Endodermal cell (in vitro differentiated cells): ENCODE measurements at regions not wholly inside any gene's neighbourhood (a gene's known extent, or its start where the extent isn't known, plus 50 kb on each side); places are given as distances from the start of the nearest gene placed in this dataset.

Experiments
- DNase-seq: peaks from one replicate; pipeline ENCODE4 v3.0.0-alpha.2; 2017
- H3K27ac ChIP-seq: 2 replicates; pipeline ENCODE4 v1.5.1; 2013; ENCODE audit warnings: mild to moderate bottlenecking, low read depth, low read length, moderate library complexity
- H3K27me3 ChIP-seq: 2 replicates; pipeline ENCODE4 v1.6.1; 2013; ENCODE audit warnings: mild to moderate bottlenecking, low read length, moderate library complexity; ENCODE audit not compliant: insufficient read depth, control insufficient read depth, poor library complexity, severe bottlenecking
- H3K36me3 ChIP-seq: 2 replicates; pipeline ENCODE4 v1.7.0; 2013; ENCODE audit warnings: mild to moderate bottlenecking, low read length, moderate library complexity; ENCODE audit not compliant: control insufficient read depth, insufficient read depth
- H3K4me1 ChIP-seq: one replicate; pipeline ENCODE4 v1.7.0; 2013; ENCODE audit warnings: low read length; ENCODE audit not compliant: control insufficient read depth, insufficient read depth
- H3K4me3 ChIP-seq: 2 replicates; pipeline ENCODE4 v1.5.1; 2013; ENCODE audit warnings: mild to moderate bottlenecking, low read length, moderate library complexity
- H3K9ac ChIP-seq: 2 replicates; pipeline ENCODE4 v1.6.1; 2013; ENCODE audit warnings: mild to moderate bottlenecking, low read length, moderate library complexity; ENCODE audit not compliant: poor library complexity, severe bottlenecking; ENCODE audit errors: extremely low read depth
- H3K9me3 ChIP-seq: 2 replicates; pipeline ENCODE4 v1.6.1; 2013; ENCODE audit warnings: mild to moderate bottlenecking, low read length, moderate library complexity; ENCODE audit not compliant: control insufficient read depth
- H3K27ac Mint-ChIP-seq: 2 replicates; pipeline ENCODE4 v1.8.0; 2020; ENCODE audit warnings: mixed read lengths
- H3K27me3 Mint-ChIP-seq: 2 replicates; pipeline ENCODE4 v1.8.0; 2021; ENCODE audit warnings: mild to moderate bottlenecking, mixed read lengths; ENCODE audit not compliant: insufficient read depth
- H3K36me3 Mint-ChIP-seq: 2 replicates; pipeline ENCODE4 v1.8.0; 2020; ENCODE audit warnings: low read depth, mixed read lengths
- H3K4me1 Mint-ChIP-seq: 2 replicates; pipeline ENCODE4 v1.8.0; 2020; ENCODE audit warnings: mixed read lengths
- H3K4me3 Mint-ChIP-seq: 2 replicates; pipeline ENCODE4 v1.8.0; 2020; ENCODE audit warnings: mild to moderate bottlenecking, moderate library complexity, mixed read lengths
- H3K9me3 Mint-ChIP-seq: 2 replicates; pipeline ENCODE4 v1.8.0; 2020; ENCODE audit warnings: mild to moderate bottlenecking, mixed read lengths
- CTCF ChIP-seq: fragments of 200-600 bp; sonication (generic); conservative IDR thresholded peaks from 2 replicates; pipeline ENCODE4 v1.5.0; 2021; ENCODE audit warnings: antibody characterized with exemption, mild to moderate bottlenecking
- WGBS, 2 experiments: methylation state at CpG; one replicate each; pipeline versions ENCODE4 v1.1.5 to v1.1.7; 2013; ENCODE audit warnings: missing lambda C conversion rate in 2 of 2, mixed read lengths in 1 of 2; ENCODE audit not compliant: insufficient coverage in 1 of 2, insufficient read length in 1 of 2; 5-methylcytosine and 5-hydroxymethylcytosine counted together

- Histone ChIP-seq H3K9ac (no peak overlapping the region), H3K9me3 (no peaks in the 10 kb centered on the region), H3K27ac (no peak overlapping the region), H3K4me1 (peaks cover 5% of the 10 kb centered on the region), H3K4me3 (no peak overlapping the region), H3K27me3 (no peaks in the 10 kb centered on the region), H3K36me3 (no peaks in the 10 kb centered on the region)
- no peak for TF ChIP-seq CTCF
- Mint-ChIP-seq H3K4me3 (no peak overlapping the region), H3K4me1 (peaks cover 47% of the 10 kb centered on the region), H3K27me3 (no peaks in the 10 kb centered on the region), H3K36me3 (no peaks in the 10 kb centered on the region), H3K27ac (no peak overlapping the region), H3K9me3 (no peaks in the 10 kb centered on the region)
- WGBS, 2 experiments: 87 to 100% methylated on average over 3 to 4 of the region's 6 CpGs
- DNase-seq: no peak
These were observed 1235.3 kb upstream of the ZEB2 start for GRCh38 chr2:145755019-145755837.

GRCh38 chr2:145753966-145754365 lies 1234.0 kb upstream of the ZEB2 start:
- H3K9me3 Mint-ChIP-seq: no peaks in the 10 kb centered on the region

GRCh38 chr2:145753041-145753608 lies 1233.2 kb upstream of the ZEB2 start:
- H3K9me3 ChIP-seq: no peaks in the 10 kb centered on the region
- H3K4me1 ChIP-seq: no peaks in the 10 kb centered on the region
- no peak for DNase-seq
- Mint-ChIP-seq H3K27me3 (no peaks in the 10 kb centered on the region), H3K9me3 (no peaks in the 10 kb centered on the region), H3K27ac (no peak overlapping the region), H3K4me1 (peaks cover 29% of the 10 kb centered on the region), H3K36me3 (no peaks in the 10 kb centered on the region), H3K4me3 (no peak overlapping the region)
- no peak overlapping the region for H3K27ac ChIP-seq
- H3K4me3 ChIP-seq: no peak overlapping the region
- no peak for TF ChIP-seq CTCF
- 90 to 100% methylated on average over 2 to 6 of the region's 6 CpGs for WGBS, 2 experiments
- no peaks in the 10 kb centered on the region for H3K36me3 ChIP-seq
- no peaks in the 10 kb centered on the region for H3K27me3 ChIP-seq
- no peak overlapping the region for H3K9ac ChIP-seq

More at GRCh38 chr2:145753966-145754365, 1234.0 kb upstream of the ZEB2 start:
- WGBS, 2 experiments: 75 to 83% methylated on average over 2 to 3 of the region's 3 CpGs
- DNase-seq: no peak
- no peak overlapping the region for H3K27ac Mint-ChIP-seq
- Histone ChIP-seq H3K9ac (no peak overlapping the region), H3K27ac (no peak overlapping the region), H3K36me3 (no peaks in the 10 kb centered on the region), H3K4me1 (no peaks in the 10 kb centered on the region), H3K27me3 (no peaks in the 10 kb centered on the region), H3K4me3 (no peak overlapping the region), H3K9me3 (no peaks in the 10 kb centered on the region)
- no peak overlapping the region for H3K4me3 Mint-ChIP-seq
- H3K27me3 Mint-ChIP-seq: no peaks in the 10 kb centered on the region
- no peaks in the 10 kb centered on the region for H3K36me3 Mint-ChIP-seq
- H3K4me1 Mint-ChIP-seq: peaks cover 34% of the 10 kb centered on the region
- TF ChIP-seq CTCF: no peak
